Embryonic facial prominence (tissue), 1 donor: ENCODE measurements at regions not wholly inside any gene's neighbourhood (a gene's known extent, or its start where the extent isn't known, plus 50 kb on each side); places are given as distances from the start of the nearest gene placed in this dataset.
A peak's percentile ranks its signal among the peaks of the same experiment; 100 is the strongest.
"Not testable (repeated sequence)": the region's sequence is repeated elsewhere in the genome, so short reads cannot be mapped to it uniquely, and the experiment has no call there.

Experiments used
- DNase-seq: peaks from one replicate; pipeline ENCODE4 v3.0.0-alpha.2; 2016; ENCODE audit errors: extremely low spot score

- DNase-seq, result no peak
Observed at GRCh38 chrX:138018145-138018799, 452.3 kb downstream of the ZIC3 start.

GRCh38 chrX:138020941-138021340, 455.0 kb downstream of the ZIC3 start:
- no peak for DNase-seq

- DNase-seq, result no peak
Observed at GRCh38 chrX:138026211-138026610, 460.3 kb downstream of the ZIC3 start.

GRCh38 chrX:138031715-138032114, 465.8 kb downstream of the ZIC3 start:
- no peak for DNase-seq

GRCh38 chrX:138034136-138034535, 468.2 kb downstream of the ZIC3 start:
- no peak for DNase-seq

- no peak for DNase-seq
Observed at GRCh38 chrX:138037548-138037947, 471.6 kb downstream of the ZIC3 start.

GRCh38 chrX:138057883-138058282, 492.0 kb downstream of the ZIC3 start:
- no peak for DNase-seq

GRCh38 chrX:138058931-138059330, 493.0 kb downstream of the ZIC3 start:
- no peak for DNase-seq

GRCh38 chrX:138067415-138067814, 501.5 kb downstream of the ZIC3 start:
- no peak for DNase-seq

- DNase-seq, result no peak
Observed at GRCh38 chrX:138073626-138074025, 507.7 kb downstream of the ZIC3 start.

- DNase-seq, result no peak
Observed at GRCh38 chrX:138082251-138082650, 516.3 kb downstream of the ZIC3 start.

- no peak for DNase-seq
Observed at GRCh38 chrX:138082896-138083295, 517.0 kb downstream of the ZIC3 start.

GRCh38 chrX:138110910-138111309, 545.0 kb downstream of the ZIC3 start:
- DNase-seq, result not testable (repeated sequence)

GRCh38 chrX:138127314-138127713, 561.4 kb downstream of the ZIC3 start:
- DNase-seq, result no peak

GRCh38 chrX:138128027-138128671, 562.2 kb downstream of the ZIC3 start:
- no peak for DNase-seq

- no peak for DNase-seq
Observed at GRCh38 chrX:138150709-138151108, 560.8 kb downstream of the FGF13 start.

- DNase-seq, result no peak
Observed at GRCh38 chrX:138157850-138158249, 553.7 kb downstream of the FGF13 start.

- peak; percentile 6 for DNase-seq
Observed at GRCh38 chrX:138191998-138192397, 519.5 kb downstream of the FGF13 start.

- DNase-seq, result no peak
Observed at GRCh38 chrX:138229718-138230117, 481.8 kb downstream of the FGF13 start.

- DNase-seq, result no peak
Observed at GRCh38 chrX:138240266-138240665, 471.3 kb downstream of the FGF13 start.

GRCh38 chrX:138254001-138254400, 457.5 kb downstream of the FGF13 start:
- no peak for DNase-seq

- no peak for DNase-seq
Observed at GRCh38 chrX:138255373-138255772, 456.1 kb downstream of the FGF13 start.

- not testable (repeated sequence) for DNase-seq
Observed at GRCh38 chrX:138264095-138264494, 447.4 kb downstream of the FGF13 start.

- DNase-seq, result no peak
Observed at GRCh38 chrX:138270931-138271330, 440.6 kb downstream of the FGF13 start.
